ENCODE measurements at regions not wholly inside any gene's neighbourhood (a gene's known extent, or its start where the extent isn't known, plus 50 kb on each side); places are given as distances from the start of the nearest gene placed in this dataset.
"Not testable (repeated sequence)": the region's sequence is repeated elsewhere in the genome, so short reads cannot be mapped to it uniquely, and the experiment has no call there.

GRCh38 chr6:130720076-130720715, 107.0 kb upstream of the SMLR1 start:
- no peak for DNase-seq

- no peak for DNase-seq
Observed at GRCh38 chr6:130724089-130724488, 103.1 kb upstream of the SMLR1 start.

GRCh38 chr6:130725551-130725950, 101.7 kb upstream of the SMLR1 start:
- DNase-seq = no peak

GRCh38 chr6:130728064-130728463, 99.1 kb upstream of the SMLR1 start:
- not testable (repeated sequence) for DNase-seq

GRCh38 chr6:130730600-130730999, 96.6 kb upstream of the SMLR1 start:
- no peak for DNase-seq

GRCh38 chr6:130734161-130734560, 93.0 kb upstream of the SMLR1 start:
- no peak for DNase-seq

GRCh38 chr6:130740308-130740707, 86.9 kb upstream of the SMLR1 start:
- no peak for DNase-seq

- no peak for DNase-seq
Observed at GRCh38 chr6:130742131-130742681, 85.0 kb upstream of the SMLR1 start.

- no peak for DNase-seq
Observed at GRCh38 chr6:130743175-130743574, 84.0 kb upstream of the SMLR1 start.

- no peak for DNase-seq
Observed at GRCh38 chr6:130744576-130745366, 82.4 kb upstream of the SMLR1 start.

GRCh38 chr6:130748041-130748440, 79.2 kb upstream of the SMLR1 start:
- no peak for DNase-seq

GRCh38 chr6:130749402-130749801, 77.8 kb upstream of the SMLR1 start:
- no peak for DNase-seq

GRCh38 chr6:130752267-130752666, 74.9 kb upstream of the SMLR1 start:
- DNase-seq = no peak

GRCh38 chr6:130754786-130755367, 72.3 kb upstream of the SMLR1 start:
- no peak for DNase-seq

- no peak for DNase-seq
Observed at GRCh38 chr6:130755368-130756034, 71.7 kb upstream of the SMLR1 start.

GRCh38 chr6:130756824-130757223, 70.4 kb upstream of the SMLR1 start:
- no peak for DNase-seq

GRCh38 chr6:130758813-130759212, 68.4 kb upstream of the SMLR1 start:
- DNase-seq = no peak

GRCh38 chr6:130760006-130760405, 67.2 kb upstream of the SMLR1 start:
- no peak for DNase-seq

- no peak for DNase-seq
Observed at GRCh38 chr6:130761286-130761685, 65.9 kb upstream of the SMLR1 start.

GRCh38 chr6:130765181-130765727, 62.0 kb upstream of the SMLR1 start:
- no peak for DNase-seq

- DNase-seq = no peak
Observed at GRCh38 chr6:130766239-130767144, 60.7 kb upstream of the SMLR1 start.

- no peak for DNase-seq
Observed at GRCh38 chr6:130769861-130770260, 57.3 kb upstream of the SMLR1 start.
